GM19463 (cell line): ENCODE measurements at regions not wholly inside any gene's neighbourhood (a gene's known extent, or its start where the extent isn't known, plus 50 kb on each side); places are given as distances from the start of the nearest gene placed in this dataset.
"Not testable (repeated sequence)": the region's sequence is repeated elsewhere in the genome, so short reads cannot be mapped to it uniquely, and the experiment has no call there.

Source experiments
- ATAC-seq: cut with Tn5 transposase; IDR thresholded peaks from one replicate; pipeline ENCODE4 v1.9.1; 2021; ENCODE audit warnings: mild to moderate bottlenecking, moderate library complexity; ENCODE audit not compliant: unreplicated experiment

- ATAC-seq: no peak
These were observed 900.3 kb upstream of the ROBO1 start for GRCh38 chr3:80668100-80668499.

DNA sequence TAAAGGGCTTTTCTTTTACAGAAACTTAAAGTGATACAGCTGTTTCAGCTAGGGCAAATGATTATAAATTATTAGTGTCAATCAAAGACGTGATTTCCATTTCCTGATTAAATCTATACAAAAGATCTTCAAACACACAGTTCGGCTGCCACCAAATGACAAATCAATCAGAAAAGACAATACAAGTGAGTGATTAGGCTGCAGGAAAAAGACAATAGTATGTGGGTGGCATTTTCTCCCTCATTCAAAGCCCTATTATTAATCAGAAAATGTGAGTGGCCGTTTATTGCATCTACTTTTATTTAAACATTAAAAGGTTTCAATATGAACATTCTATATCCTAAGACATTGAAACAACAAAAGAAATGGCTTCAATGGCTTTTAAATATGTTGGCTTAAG is 895.6 kb upstream of the ROBO1 start:
- ATAC-seq: no peak

GRCh38 chr3:80655216-80655615 is 887.4 kb upstream of the ROBO1 start:
- no peak for ATAC-seq

GRCh38 chr3:80649170-80649569 is 881.4 kb upstream of the ROBO1 start:
- no peak for ATAC-seq

GRCh38 chr3:80643421-80643820 is 875.6 kb upstream of the ROBO1 start:
- ATAC-seq: no peak

DNA sequence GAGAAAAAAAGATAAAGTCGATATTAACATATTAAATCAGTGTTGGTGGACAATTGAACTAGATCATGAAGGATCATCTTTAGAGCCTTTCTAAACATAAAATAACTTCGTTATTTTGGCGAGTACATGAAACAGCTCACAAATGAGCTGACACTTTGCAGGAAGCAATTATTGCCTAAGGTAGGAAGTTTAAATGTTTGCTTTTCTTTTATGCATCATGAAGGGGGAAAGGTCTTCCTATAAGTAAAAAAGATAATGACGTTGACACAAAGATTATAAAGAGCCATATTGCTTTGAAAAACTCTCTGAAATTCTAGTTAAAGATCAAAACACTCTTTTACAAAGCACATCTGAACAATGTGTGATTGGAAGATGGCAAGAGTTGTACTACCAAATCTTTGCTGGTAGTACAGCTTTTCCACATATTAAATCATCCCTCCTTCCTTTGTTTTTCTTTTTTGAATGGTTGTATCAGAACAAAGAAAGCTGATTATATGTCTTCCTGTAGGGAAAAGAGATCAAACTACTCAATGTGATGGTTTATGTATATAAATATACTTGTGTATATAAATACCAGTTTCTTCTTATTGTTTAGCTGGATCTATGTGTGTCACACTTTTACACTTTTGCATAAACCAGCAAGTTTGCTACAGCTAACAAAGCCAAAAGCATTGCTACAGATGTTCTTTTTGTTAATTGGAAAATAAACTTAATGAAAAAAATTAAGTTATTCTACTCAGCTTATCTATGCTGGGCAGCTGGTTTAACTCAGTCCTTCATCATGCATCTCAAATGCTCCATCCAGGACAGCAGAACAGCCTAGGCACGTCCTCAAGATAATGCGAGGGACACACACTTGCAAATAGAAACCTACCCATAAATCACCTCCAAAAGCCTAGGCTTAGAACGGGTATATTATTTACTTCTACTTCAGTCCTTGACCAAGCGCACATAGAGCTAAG is 850.8 kb upstream of the ROBO1 start:
- no peak for ATAC-seq

DNA sequence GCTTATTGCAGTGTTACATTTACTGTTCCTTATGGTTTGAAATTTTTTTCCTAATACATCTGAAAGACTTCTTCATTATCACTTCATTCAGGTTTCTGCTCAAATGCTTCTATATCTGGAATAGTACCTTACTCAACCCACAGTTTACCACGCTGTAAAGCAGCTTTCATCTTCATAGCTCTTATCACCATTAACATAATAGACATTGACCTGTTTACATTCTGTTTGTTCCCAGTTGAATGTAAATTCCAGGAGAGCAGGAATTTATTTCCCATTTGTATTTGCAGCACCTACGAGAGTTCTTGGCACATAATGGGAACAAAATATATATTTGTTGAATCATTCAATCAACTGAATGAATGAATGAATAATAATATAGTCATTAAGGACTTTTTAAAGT is 844.6 kb upstream of the ROBO1 start:
- ATAC-seq: no peak

- ATAC-seq: not testable (repeated sequence)
These were observed 840.3 kb upstream of the ROBO1 start for GRCh38 chr3:80608072-80608471.

DNA sequence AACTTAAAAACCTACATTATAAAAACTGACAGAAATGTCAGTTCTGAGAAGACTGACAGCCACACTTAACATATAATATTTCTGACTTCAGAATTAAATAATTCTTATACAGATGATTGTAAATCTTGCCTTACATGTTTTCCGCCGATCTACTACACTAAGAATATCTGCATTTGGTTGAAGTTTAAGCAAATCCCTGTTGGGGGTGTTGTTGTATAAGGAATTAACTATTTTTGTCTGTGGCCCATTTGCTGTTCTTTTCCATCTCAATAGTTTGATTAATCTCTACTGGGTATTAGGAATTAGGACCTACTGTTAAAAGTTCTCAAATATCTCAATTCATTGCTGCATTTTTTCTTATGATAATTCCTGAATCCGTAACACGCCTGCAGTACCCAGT is 838.3 kb upstream of the ROBO1 start:
- ATAC-seq: no peak

- ATAC-seq: no peak
These were observed 833.7 kb upstream of the ROBO1 start for GRCh38 chr3:80601479-80601878.

- no peak for ATAC-seq
These were observed 825.0 kb upstream of the ROBO1 start for GRCh38 chr3:80592792-80593191.

- ATAC-seq: no peak
These were observed 818.5 kb upstream of the ROBO1 start for GRCh38 chr3:80586338-80586737.

- no peak for ATAC-seq
These were observed 812.3 kb upstream of the ROBO1 start for GRCh38 chr3:80580146-80580545.

DNA sequence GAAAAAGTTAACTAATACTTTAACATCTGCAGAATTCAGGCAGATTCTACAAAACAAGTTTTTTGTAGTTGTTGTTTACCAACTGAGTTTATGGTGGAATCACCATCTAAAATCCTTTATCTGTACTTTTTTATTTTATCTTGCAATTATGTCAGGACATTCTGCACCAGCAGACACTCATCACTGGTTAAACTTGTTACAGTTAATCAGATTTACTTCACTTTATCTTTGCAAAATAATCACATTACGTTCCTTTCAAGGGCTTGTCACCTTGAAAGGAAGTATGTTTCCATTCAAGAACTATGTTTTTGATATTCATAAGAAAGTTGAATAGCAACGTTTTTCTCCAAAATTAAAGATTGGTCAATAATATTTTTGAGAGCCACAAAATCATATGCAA is 796.6 kb upstream of the ROBO1 start:
- no peak for ATAC-seq

DNA sequence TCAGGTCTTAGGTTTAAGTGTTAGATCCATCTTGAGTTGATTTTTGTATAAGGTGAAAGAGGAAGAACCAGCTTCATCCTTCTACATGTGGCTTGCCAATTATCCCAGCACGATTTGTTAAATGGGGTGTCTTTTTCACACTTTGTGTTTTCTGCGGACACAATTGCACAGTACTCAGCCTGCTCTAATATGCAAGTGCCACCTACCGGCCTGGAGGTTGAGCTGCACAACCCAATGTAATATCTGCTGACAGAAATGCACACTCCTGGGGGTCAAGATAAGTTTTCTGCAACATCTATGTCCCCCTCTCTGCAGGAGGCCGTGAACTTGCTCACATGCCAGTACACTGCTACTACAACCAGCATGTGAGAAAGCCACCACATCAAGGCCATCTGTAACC is 791.9 kb upstream of the ROBO1 start:
- no peak for ATAC-seq

DNA sequence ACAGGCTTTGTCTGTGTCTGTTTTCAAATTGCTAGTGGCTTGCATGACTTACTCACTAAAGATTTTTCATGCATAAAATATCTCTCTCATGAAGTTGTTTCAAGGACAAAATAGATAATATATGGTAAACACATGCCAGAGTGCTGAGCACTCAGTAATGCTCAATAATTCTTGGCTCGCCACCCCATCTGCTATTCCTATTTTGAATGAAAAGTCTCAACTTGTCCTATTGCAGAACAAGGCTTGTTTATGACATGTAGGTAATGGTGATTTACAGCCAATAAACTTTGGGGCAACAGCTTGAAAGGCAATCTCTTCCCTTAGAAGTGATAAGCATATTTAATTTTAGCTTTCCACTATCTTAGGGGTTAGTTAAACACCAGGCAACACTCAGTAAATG is 789.0 kb upstream of the ROBO1 start:
- no peak for ATAC-seq

GRCh38 chr3:80554304-80554703 is 786.5 kb upstream of the ROBO1 start:
- no peak for ATAC-seq

DNA sequence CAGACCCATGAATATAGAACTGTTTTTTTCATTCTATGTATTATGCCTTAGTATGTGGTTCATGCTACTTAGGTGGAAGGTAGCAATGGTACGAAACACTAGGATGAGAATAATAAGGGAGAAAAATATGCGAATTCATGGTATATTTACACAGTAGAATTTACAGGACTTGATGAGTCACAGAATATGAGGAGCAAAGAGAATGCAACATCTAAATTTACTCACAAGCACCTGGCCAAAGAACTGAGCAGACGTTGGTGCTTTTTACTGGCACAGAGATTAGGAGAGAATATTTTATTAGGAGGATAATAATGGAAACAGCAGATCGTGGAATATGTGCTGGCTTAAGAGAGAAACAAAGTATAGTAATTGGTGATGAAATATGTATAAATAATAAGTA is 785.4 kb upstream of the ROBO1 start:
- no peak for ATAC-seq

DNA sequence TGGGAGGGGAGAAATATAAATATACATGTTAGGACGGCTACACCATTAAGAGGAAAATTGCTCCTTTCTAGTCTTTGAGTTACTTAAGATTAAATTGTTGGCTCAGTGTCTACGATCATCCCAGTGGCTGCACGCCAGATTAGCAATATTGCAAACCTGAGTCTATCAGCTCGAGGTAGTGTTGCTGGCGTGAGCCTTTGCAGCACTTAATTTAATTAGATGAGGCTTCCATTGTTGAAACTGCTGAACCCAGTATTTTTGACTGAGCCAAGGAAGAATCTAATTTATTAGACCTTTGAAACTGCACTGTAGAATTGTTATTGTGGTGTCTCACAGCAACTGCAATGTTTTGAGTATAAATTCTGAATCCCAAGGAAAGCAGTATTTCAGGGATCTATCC is 782.4 kb upstream of the ROBO1 start:
- ATAC-seq: no peak

DNA sequence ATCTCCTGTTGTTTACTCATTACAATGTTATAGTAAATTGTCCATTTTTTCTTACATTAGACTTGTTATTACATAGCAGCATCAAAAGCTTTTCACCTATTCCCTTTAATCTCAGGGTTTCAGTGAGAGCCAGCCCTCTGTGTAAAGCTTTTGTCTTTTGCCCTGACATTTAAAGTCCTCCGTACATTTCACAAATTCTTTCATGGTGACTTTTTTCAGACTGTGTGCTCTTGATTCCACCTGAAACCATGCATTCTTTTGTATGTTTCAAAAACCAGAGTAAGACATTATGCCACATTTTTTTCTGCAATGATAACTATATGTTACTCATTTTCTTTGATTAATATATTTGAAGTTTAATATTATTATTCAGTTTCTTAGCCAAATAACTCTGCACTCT is 781.4 kb upstream of the ROBO1 start:
- ATAC-seq: no peak

DNA sequence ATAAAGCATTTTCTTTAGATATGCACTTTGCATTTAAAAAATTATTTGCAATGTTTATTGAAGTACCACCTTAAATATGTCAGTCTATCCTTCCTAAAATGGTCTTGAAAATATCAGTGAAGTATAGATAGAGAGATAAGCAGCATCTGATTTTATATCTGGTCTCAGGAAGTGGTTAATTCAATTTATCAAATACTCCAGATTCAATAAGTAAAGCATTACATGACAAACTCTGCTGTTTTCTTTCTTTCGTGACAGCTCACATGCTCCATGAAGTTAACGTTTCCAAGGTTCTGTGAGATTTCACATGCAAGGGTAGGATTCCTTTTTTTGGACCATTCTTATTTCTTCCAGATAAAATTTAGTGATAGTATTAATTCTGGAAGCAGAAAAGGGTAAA is 775.4 kb upstream of the ROBO1 start:
- ATAC-seq: no peak

DNA sequence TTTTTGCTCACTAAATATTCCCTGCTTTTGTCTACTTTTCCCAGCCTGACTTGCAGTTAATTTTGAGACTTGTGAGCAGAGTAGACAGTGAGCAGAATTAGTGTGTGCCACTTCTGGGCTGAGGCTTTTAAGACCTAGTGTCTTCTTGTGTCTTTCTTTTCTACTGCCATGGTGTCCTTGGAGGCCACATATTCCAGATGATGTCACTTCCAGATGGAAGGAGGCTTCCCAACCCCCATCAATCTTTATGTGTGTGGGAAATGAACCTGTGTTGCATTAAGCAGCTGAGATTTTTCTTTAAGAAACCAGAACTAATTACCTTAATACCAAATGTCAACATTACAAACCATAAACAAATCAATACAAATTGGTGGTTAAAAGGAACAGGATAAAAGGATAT is 774.7 kb upstream of the ROBO1 start:
- ATAC-seq: no peak

- no peak for ATAC-seq
These were observed 769.9 kb upstream of the ROBO1 start for GRCh38 chr3:80537680-80538079.
